ENCODE measurements at regions not wholly inside any gene's neighbourhood (a gene's known extent, or its start where the extent isn't known, plus 50 kb on each side); places are given as distances from the start of the nearest gene placed in this dataset.

GRCh38 chr6:167576050-167576741 lies 250.5 kb upstream of the AFDN start:
- ATAC-seq, result no peak
- no peak for TF ChIP-seq CSRNP3 (CRISPR knock-in tag; IDR thresholded peaks at IDR 0.05)
- TF ChIP-seq ISL1 (CRISPR knock-in tag; IDR thresholded peaks at IDR 0.05), result no peak
- no peak for TF ChIP-seq RARB (CRISPR knock-in tag; IDR thresholded peaks at IDR 0.05)
- no peak for TF ChIP-seq CREB5 (CRISPR knock-in tag; IDR thresholded peaks at IDR 0.05; ENCODE audit: low read depth)
- TF ChIP-seq ZNF565 (CRISPR knock-in tag; conservative IDR thresholded peaks at IDR 0.05; ENCODE audit: low read depth), result no peak
- TF ChIP-seq OSR1 (CRISPR knock-in tag; IDR thresholded peaks at IDR 0.05), result no peak
- TF ChIP-seq TCF4 (CRISPR knock-in tag; IDR thresholded peaks at IDR 0.05; ENCODE audit: borderline replicate concordance), result no peak
- TF ChIP-seq CSDC2 (CRISPR knock-in tag; IDR thresholded peaks at IDR 0.05), result no peak
- no peak for TF ChIP-seq ZC3H10 (CRISPR knock-in tag; IDR thresholded peaks at IDR 0.05)
- no peak for TF ChIP-seq TSHZ2 (CRISPR knock-in tag; IDR thresholded peaks at IDR 0.05)
- TF ChIP-seq ARNTL (CRISPR knock-in tag; IDR thresholded peaks at IDR 0.05; ENCODE audit: borderline replicate concordance, low read depth), result no peak
- no peak for TF ChIP-seq ZFP3 (CRISPR knock-in tag; IDR thresholded peaks at IDR 0.05)
- TF ChIP-seq BACH2 (CRISPR knock-in tag; IDR thresholded peaks at IDR 0.05; ENCODE audit: borderline replicate concordance), result no peak
- TF ChIP-seq TOX (CRISPR knock-in tag; IDR thresholded peaks at IDR 0.05; ENCODE audit: borderline replicate concordance), result no peak
- no peak for TF ChIP-seq PATZ1 (CRISPR knock-in tag; IDR thresholded peaks at IDR 0.05; ENCODE audit: borderline replicate concordance)
- TF ChIP-seq ZNF70 (CRISPR knock-in tag; IDR thresholded peaks at IDR 0.05), result no peak
- TF ChIP-seq POU6F1 (CRISPR knock-in tag; IDR thresholded peaks at IDR 0.05; ENCODE audit: borderline replicate concordance, low read depth), result no peak
- TF ChIP-seq ESRRG (CRISPR knock-in tag; IDR thresholded peaks at IDR 0.05), result no peak
- TF ChIP-seq GLIS3 (CRISPR knock-in tag; IDR thresholded peaks at IDR 0.05), result no peak

- no peak for ATAC-seq
- no peak for TF ChIP-seq RARB (CRISPR knock-in tag; IDR thresholded peaks at IDR 0.05)
- TF ChIP-seq TSHZ2 (CRISPR knock-in tag; IDR thresholded peaks at IDR 0.05), result no peak
- TF ChIP-seq POU6F1 (CRISPR knock-in tag; IDR thresholded peaks at IDR 0.05; ENCODE audit: borderline replicate concordance, low read depth), result no peak
- TF ChIP-seq SNAI2 (CRISPR knock-in tag; IDR thresholded peaks at IDR 0.05), result no peak
- no peak for TF ChIP-seq CSDC2 (CRISPR knock-in tag; IDR thresholded peaks at IDR 0.05)
- no peak for TF ChIP-seq ZFP3 (CRISPR knock-in tag; IDR thresholded peaks at IDR 0.05)
- no peak for TF ChIP-seq ARNTL (CRISPR knock-in tag; IDR thresholded peaks at IDR 0.05; ENCODE audit: borderline replicate concordance, low read depth)
- no peak for TF ChIP-seq BACH2 (CRISPR knock-in tag; IDR thresholded peaks at IDR 0.05; ENCODE audit: borderline replicate concordance)
- TF ChIP-seq OSR1 (CRISPR knock-in tag; IDR thresholded peaks at IDR 0.05), result no peak
- TF ChIP-seq ZC3H10 (CRISPR knock-in tag; IDR thresholded peaks at IDR 0.05), result no peak
- TF ChIP-seq TCF4 (CRISPR knock-in tag; IDR thresholded peaks at IDR 0.05; ENCODE audit: borderline replicate concordance), result no peak
- TF ChIP-seq ZNF8 (CRISPR knock-in tag; IDR thresholded peaks at IDR 0.05), result no peak
Observed at GRCh38 chr6:167576828-167577503, 249.7 kb upstream of the AFDN start.

Data from SK-N-SH treated with all-trans-retinoic acid at 6 μM for 48 hours (cell line).